ENCODE measurements at regions not wholly inside any gene's neighbourhood (a gene's known extent, or its start where the extent isn't known, plus 50 kb on each side); places are given as distances from the start of the nearest gene placed in this dataset.

GRCh38 chr17:69651921-69652320 is 237.4 kb downstream of the MAP2K6 start:
- TF ChIP-seq CTCF (IDR thresholded peaks at IDR 0.05) (no peak), POLR2A (IDR thresholded peaks at IDR 0.05) (no peak)

Measured in adrenal gland (tissue), 5 donors.